ENCODE measurements at regions not wholly inside any gene's neighbourhood (a gene's known extent, or its start where the extent isn't known, plus 50 kb on each side); places are given as distances from the start of the nearest gene placed in this dataset.

GRCh38 chr1:68551459-68551858 lies 54.6 kb upstream of the DEPDC1 start:
- intact Hi-C loops (cut with DNase I), result no loop called here
- no peak for DNase-seq

GRCh38 chr1:68558321-68559026 lies 61.6 kb upstream of the DEPDC1 start:
- intact Hi-C loops (cut with DNase I), result no loop called here
- DNase-seq, result no peak

GRCh38 chr1:68565923-68566322 lies 69.0 kb upstream of the DEPDC1 start:
- intact Hi-C loops (cut with DNase I), result no loop called here
- DNase-seq, result no peak

- intact Hi-C loops (cut with DNase I), result no loop called here
- no peak for DNase-seq
Measured at GRCh38 chr1:68570871-68571270, 74.0 kb upstream of the DEPDC1 start.

GRCh38 chr1:68571454-68572235 lies 74.8 kb upstream of the DEPDC1 start:
- intact Hi-C loops (cut with DNase I), result no loop called here
- no peak for DNase-seq

- DNase-seq, result no peak
- intact Hi-C loops (cut with DNase I), result no loop called here
Measured at GRCh38 chr1:68585351-68585750, 88.5 kb upstream of the DEPDC1 start.

GRCh38 chr1:68586766-68587165 lies 89.9 kb upstream of the DEPDC1 start:
- intact Hi-C loops (cut with DNase I), result no loop called here
- no peak for DNase-seq

GRCh38 chr1:68588304-68588703 lies 91.4 kb upstream of the DEPDC1 start:
- intact Hi-C loops (cut with DNase I), result no loop called here

GRCh38 chr1:68590473-68590872 lies 93.6 kb upstream of the DEPDC1 start:
- intact Hi-C loops (cut with DNase I), result no loop called here
- DNase-seq, result no peak

More at GRCh38 chr1:68588304-68588703, 91.4 kb upstream of the DEPDC1 start:
- no peak for DNase-seq

GRCh38 chr1:68594851-68595250 lies 98.0 kb upstream of the DEPDC1 start:
- DNase-seq, result no peak
- intact Hi-C loops (cut with DNase I), result no loop called here

- DNase-seq, result peak in 6 of 42 donors; percentile 1 to 28 (median 18)
- intact Hi-C loops (cut with DNase I), result no loop called here
Measured at GRCh38 chr1:68600049-68600661, 103.3 kb upstream of the DEPDC1 start.

GRCh38 chr1:68608289-68608688 lies 111.4 kb upstream of the DEPDC1 start:
- DNase-seq, result no peak
- intact Hi-C loops (cut with DNase I), result no loop called here

GRCh38 chr1:68615312-68615711 lies 118.4 kb upstream of the DEPDC1 start:
- intact Hi-C loops (cut with DNase I), result no loop called here

GRCh38 chr1:68617942-68618341 lies 121.1 kb upstream of the DEPDC1 start:
- no peak for DNase-seq
- intact Hi-C loops (cut with DNase I), result no loop called here

More at GRCh38 chr1:68615312-68615711, 118.4 kb upstream of the DEPDC1 start:
- no peak for DNase-seq

- no peak for DNase-seq
- intact Hi-C loops (cut with DNase I), result no loop called here
Measured at GRCh38 chr1:68620571-68620970, 123.7 kb upstream of the DEPDC1 start.

GRCh38 chr1:68623700-68624099 lies 126.8 kb upstream of the DEPDC1 start:
- intact Hi-C loops (cut with DNase I), result no loop called here

GRCh38 chr1:68624233-68624632 lies 127.4 kb upstream of the DEPDC1 start:
- no peak for DNase-seq
- intact Hi-C loops (cut with DNase I), result no loop called here

More at GRCh38 chr1:68623700-68624099, 126.8 kb upstream of the DEPDC1 start:
- DNase-seq, result no peak

- DNase-seq, result peak in 26 of 42 donors; percentile 7 to 75 (median 30)
- intact Hi-C loops (cut with DNase I), result no loop called here
Measured at GRCh38 chr1:68625624-68626023, 128.7 kb upstream of the DEPDC1 start.

- intact Hi-C loops (cut with DNase I), result no loop called here
- peak in 2 of 42 donors; percentile 6 to 17 for DNase-seq
Measured at GRCh38 chr1:68633141-68633919, 136.4 kb upstream of the DEPDC1 start.
